ENCODE measurements at regions not wholly inside any gene's neighbourhood (a gene's known extent, or its start where the extent isn't known, plus 50 kb on each side); places are given as distances from the start of the nearest gene placed in this dataset.
A peak's percentile ranks its signal among the peaks of the same experiment; 100 is the strongest.

DNA sequence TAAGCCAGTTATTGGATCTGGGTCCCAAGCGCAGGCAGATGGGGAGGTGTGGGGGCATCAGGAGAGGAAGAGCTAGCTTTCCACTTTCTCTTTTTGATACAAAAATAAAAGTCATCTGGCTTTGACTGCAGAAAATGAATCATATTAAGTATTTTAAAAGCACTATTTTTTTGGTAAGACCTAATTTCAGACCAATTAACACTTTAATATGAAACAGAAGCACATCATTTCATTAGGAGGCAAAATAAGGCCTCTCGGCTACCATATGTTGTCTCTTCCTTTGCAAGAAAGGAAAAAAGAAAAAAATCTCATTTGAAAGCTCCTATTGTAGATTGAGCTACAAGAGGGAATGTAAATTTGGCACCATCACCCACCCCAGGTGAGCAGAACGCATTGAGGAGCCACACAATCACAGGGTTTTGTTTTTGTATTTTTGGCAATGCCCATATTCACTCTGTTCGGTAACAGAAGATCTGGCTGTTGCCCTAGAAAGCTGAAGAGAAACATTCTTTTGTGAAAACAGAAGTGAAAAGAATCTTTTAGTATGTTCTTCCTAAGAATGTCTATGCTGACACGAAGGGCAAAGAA, 390.7 kb upstream of the ETAA1 start:
- H3K9me3 Mint-ChIP-seq: peaks cover 7% of the 10 kb centered on the region
- DNase-seq: no peak
- TF ChIP-seq, protein P1, sequence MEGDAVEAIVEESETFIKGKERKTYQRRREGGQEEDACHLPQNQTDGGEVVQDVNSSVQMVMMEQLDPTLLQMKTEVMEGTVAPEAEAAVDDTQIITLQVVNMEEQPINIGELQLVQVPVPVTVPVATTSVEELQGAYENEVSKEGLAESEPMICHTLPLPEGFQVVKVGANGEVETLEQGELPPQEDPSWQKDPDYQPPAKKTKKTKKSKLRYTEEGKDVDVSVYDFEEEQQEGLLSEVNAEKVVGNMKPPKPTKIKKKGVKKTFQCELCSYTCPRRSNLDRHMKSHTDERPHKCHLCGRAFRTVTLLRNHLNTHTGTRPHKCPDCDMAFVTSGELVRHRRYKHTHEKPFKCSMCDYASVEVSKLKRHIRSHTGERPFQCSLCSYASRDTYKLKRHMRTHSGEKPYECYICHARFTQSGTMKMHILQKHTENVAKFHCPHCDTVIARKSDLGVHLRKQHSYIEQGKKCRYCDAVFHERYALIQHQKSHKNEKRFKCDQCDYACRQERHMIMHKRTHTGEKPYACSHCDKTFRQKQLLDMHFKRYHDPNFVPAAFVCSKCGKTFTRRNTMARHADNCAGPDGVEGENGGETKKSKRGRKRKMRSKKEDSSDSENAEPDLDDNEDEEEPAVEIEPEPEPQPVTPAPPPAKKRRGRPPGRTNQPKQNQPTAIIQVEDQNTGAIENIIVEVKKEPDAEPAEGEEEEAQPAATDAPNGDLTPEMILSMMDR (IDR thresholded peaks at IDR 0.05): no peak
- peaks cover 5% of the 10 kb centered on the region for H3K27me3 Mint-ChIP-seq (ENCODE audit: low read depth, poor library complexity)
- peaks cover 10% of the 10 kb centered on the region for H3K4me1 Mint-ChIP-seq
- no peak overlapping the region for H3K27ac Mint-ChIP-seq
- no peaks in the 10 kb centered on the region for H3K36me3 Mint-ChIP-seq (ENCODE audit: low read depth)
- no peak overlapping the region for H3K4me3 Mint-ChIP-seq

- peaks cover 10% of the 10 kb centered on the region for H3K4me1 Mint-ChIP-seq
- H3K27me3 Mint-ChIP-seq (ENCODE audit: low read depth, poor library complexity): peaks cover 9% of the 10 kb centered on the region
- H3K27ac Mint-ChIP-seq: no peak overlapping the region
- H3K36me3 Mint-ChIP-seq (ENCODE audit: low read depth): no peaks in the 10 kb centered on the region
- peaks cover 7% of the 10 kb centered on the region for H3K9me3 Mint-ChIP-seq
- DNase-seq: no peak
- TF ChIP-seq, protein P1 (IDR thresholded peaks at IDR 0.05): no peak
- no peak overlapping the region for H3K4me3 Mint-ChIP-seq
Measured at GRCh38 chr2:67008155-67008554, 389.0 kb upstream of the ETAA1 start.

GRCh38 chr2:67012165-67012564, 385.0 kb upstream of the ETAA1 start:
- Mint-ChIP-seq H3K4me1 (peaks cover 10% of the 10 kb centered on the region), H3K27me3 (ENCODE audit: low read depth, poor library complexity) (peaks cover 9% of the 10 kb centered on the region), H3K4me3 (no peak overlapping the region), H3K36me3 (ENCODE audit: low read depth) (peaks cover 4% of the 10 kb centered on the region), H3K9me3 (peaks cover 7% of the 10 kb centered on the region), H3K27ac (peak overlapping the region; percentile 40)
- TF ChIP-seq, protein P1 (IDR thresholded peaks at IDR 0.05): no peak
- no peak for DNase-seq

DNA sequence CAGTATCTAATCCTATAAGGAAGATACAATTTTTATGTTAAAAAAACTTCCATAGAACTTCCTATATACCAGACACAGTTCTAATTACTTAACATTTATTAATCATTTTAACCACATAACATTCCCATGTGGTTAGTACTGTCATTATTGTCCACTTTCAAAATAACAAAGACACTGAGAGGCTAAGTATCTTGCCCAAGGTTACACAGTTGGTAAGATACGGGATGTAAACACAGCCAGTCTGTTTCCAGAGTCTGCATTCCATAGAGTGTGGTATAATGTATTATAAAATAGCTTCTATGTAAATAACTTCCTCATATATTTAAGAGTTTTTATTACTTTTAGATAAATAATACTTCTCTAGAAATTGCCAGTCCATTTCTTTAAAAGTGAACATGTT, 383.3 kb upstream of the ETAA1 start:
- H3K27ac Mint-ChIP-seq: no peak overlapping the region
- H3K4me3 Mint-ChIP-seq: no peak overlapping the region
- TF ChIP-seq, protein P1 (IDR thresholded peaks at IDR 0.05): no peak
- no peaks in the 10 kb centered on the region for H3K4me1 Mint-ChIP-seq
- peaks cover 9% of the 10 kb centered on the region for H3K27me3 Mint-ChIP-seq (ENCODE audit: low read depth, poor library complexity)
- peaks cover 10% of the 10 kb centered on the region for H3K9me3 Mint-ChIP-seq
- DNase-seq: no peak
- H3K36me3 Mint-ChIP-seq (ENCODE audit: low read depth): peaks cover 7% of the 10 kb centered on the region

DNA sequence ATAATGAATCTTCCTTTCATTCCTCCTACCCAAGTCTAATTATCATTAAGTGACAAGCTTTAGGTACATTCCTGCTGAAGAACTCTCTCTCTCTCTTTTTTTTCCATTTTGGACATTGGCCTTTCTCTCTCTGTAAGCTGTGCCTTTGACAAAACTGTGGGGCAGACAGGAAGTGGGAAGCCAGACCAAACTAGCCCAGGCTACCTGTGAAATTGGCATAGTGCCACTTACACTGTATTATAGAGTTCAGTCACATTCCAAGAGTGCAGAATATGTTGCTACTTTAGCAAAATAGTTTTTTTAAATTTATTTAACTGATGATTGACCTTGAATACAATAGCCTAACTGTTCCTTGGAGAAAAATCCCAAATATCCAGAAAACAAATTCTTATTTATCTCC, 381.5 kb upstream of the ETAA1 start:
- no peak for DNase-seq
- Mint-ChIP-seq H3K4me1 (no peaks in the 10 kb centered on the region), H3K27me3 (ENCODE audit: low read depth, poor library complexity) (peaks cover 4% of the 10 kb centered on the region), H3K4me3 (no peak overlapping the region), H3K36me3 (ENCODE audit: low read depth) (peaks cover 15% of the 10 kb centered on the region), H3K27ac (no peak overlapping the region), H3K9me3 (peaks cover 18% of the 10 kb centered on the region)
- TF ChIP-seq, protein P1 (IDR thresholded peaks at IDR 0.05): no peak

DNA sequence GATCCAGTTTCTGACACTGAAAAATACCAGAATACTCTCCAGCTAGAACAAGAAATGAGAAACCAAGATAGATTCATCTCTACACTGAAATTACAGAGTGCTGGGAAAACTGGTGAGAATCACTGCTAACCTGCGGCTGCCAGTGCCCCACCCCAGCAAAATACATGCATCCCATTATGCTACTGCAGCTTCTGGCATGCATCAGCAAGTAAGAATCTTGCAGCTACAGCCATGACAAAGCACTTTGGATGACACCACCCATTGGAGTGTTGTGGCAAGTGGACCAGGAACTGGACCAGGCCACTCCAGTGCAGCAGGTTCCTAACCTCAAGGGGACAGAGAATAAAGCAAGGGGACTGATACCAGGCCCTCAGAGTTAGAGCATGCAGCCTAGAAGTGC, 378.8 kb upstream of the ETAA1 start:
- Mint-ChIP-seq H3K4me1 (no peaks in the 10 kb centered on the region), H3K27ac (no peak overlapping the region), H3K4me3 (no peak overlapping the region), H3K9me3 (peaks cover 18% of the 10 kb centered on the region), H3K36me3 (ENCODE audit: low read depth) (peaks cover 15% of the 10 kb centered on the region), H3K27me3 (ENCODE audit: low read depth, poor library complexity) (no peaks in the 10 kb centered on the region)
- no peak for DNase-seq
- TF ChIP-seq, protein P1 (IDR thresholded peaks at IDR 0.05): no peak

All from nephron progenitor cell (in vitro differentiated cells).